IPS DF 4.7 (cell line): ENCODE measurements at regions not wholly inside any gene's neighbourhood (a gene's known extent, or its start where the extent isn't known, plus 50 kb on each side); places are given as distances from the start of the nearest gene placed in this dataset.

Source experiments
- DNase-seq: peaks from one replicate; pipeline ENCODE4 v3.0.0-alpha.2; 2013; ENCODE audit warnings: low spot score; ENCODE audit errors: extremely low read depth

GRCh38 chr15:52893338-52893737 is 103.2 kb upstream of the ONECUT1 start:
- no peak for DNase-seq

DNA sequence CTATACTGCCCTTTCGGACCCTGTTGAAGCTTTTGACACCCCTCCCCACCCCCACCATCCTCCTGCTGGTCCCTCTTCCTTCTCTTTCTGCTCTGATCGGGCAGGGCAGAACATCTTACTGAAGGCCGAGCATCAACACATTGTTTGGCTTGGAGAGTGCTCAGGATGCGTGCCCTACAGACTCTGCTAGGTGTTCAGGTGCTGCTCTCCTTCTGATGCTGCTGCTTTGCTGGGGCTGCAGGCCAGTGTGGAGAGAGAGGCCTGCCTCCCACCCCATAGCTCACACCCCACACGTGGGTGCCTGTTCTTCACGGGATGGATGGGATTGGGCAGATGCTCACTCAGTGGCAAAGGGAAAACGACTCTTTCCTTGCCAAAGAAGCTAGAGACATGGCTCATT is 89.8 kb upstream of the ONECUT1 start:
- DNase-seq, result no peak

GRCh38 chr15:52879145-52879544 is 89.0 kb upstream of the ONECUT1 start:
- no peak for DNase-seq

DNA sequence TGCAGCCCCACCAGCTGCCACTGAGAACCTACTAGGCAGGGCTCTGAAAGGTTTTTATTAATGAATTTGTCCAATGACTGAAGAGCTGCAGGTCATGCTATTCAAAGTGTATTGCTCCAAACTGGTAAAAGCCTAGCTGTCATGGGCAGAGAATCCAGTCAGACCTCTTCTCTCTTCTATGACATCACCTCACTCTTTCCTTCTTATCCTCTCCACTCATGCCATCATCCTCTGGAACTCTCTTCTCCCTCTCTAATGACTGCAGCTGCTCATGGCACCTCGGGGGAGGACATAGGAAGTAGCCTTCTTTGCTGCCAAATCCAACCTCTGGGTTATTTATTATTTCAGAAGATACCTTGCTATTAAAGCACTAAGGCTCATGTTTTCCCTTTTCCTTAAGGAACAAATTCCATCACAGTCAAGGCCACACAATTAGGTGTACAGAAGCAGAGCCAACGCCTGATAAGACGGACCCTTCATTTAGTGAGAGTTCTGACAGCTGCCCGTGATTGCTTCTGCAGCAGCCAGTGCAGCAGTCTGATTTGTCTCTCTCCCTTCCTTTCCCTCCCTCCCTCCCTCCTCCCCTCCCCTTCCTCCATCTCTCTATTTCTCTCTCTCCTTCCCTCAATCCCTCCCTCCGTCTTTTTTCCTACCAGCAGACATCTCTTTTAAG is 87.0 kb upstream of the ONECUT1 start:
- no peak for DNase-seq

DNA sequence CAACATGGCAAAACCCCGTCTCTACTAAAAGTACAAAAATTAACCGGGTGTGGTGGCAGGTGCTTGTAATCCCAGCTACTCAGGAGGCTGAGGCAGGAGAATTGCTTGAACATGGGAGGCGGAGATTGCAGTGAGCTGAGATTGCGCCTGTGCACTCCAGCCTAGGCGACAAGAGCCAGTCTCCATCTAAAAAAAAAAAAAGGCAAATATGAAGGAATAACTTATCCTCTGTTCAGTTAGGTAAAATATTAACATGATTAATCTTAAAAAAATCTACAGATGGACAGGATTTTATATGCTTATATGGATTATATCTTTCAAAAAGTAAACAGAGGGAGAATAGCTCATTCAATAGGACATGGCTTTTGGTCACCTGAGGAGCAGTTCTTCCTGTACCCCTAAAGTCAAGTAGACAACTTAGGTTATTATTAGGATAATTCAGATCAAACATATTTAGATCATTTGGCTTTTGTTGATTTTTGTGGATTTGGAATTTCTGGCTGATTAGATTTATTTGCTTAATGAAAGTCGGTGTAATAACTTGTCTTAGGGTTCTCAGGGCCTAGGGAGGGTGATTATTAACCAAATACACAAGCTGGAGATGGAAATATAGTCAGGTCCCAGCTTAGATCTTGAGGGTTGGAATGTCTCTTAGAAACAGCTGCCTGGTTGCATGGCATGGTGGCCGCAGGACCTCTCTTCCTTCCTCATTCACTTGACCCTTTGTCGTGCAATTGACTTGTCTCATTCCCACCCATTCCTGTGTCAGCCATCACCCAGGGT is 82.1 kb upstream of the ONECUT1 start:
- no peak for DNase-seq

GRCh38 chr15:52870015-52870414 is 79.9 kb upstream of the ONECUT1 start:
- no peak for DNase-seq

GRCh38 chr15:52866698-52867097 is 76.6 kb upstream of the ONECUT1 start:
- DNase-seq, result no peak

- no peak for DNase-seq
Measured at GRCh38 chr15:52862677-52863076, 72.5 kb upstream of the ONECUT1 start.

GRCh38 chr15:52858782-52859176 is 68.6 kb upstream of the ONECUT1 start:
- DNase-seq, result no peak

DNA sequence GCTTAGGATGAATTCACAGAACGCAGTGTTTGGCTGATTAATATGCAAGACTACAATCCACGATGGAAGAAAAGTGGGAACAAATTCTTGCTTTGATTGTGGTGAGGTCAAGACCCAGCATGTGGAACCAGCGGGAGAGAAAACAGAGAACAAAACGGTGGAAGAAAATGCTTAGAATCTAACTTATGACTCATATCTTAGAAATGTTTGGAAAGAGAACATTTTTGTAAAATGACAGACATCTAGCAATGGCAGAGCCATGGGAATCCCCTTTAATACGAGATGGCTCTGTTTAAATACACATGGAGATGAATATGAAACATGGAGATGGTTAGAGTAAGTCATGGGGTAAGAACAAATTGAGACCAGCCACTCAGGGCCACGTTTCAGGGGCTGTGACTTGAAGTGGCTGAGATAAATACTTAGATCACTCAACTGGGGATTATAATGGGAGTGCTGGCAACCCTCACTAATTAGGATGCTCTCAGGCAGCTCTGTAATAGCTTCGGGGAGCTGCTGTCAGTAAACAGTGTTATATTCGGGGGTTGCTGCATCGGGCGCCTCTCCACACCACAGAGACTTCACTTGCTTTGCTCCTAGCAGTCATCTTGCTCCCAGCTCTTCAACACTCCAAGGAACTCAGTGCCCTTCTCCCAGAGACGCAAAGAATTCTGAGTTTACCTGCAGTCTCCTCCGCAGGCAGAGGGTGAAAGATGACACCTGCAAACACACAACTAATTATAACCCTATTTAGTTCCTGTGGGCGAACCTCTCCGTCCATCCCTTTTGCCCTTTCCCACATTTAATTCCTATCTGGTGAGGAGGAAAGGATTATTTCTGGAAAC is 68.0 kb upstream of the ONECUT1 start:
- no peak for DNase-seq

GRCh38 chr15:52857471-52857870 is 67.3 kb upstream of the ONECUT1 start:
- DNase-seq, result no peak

- DNase-seq, result no peak
Measured at GRCh38 chr15:52856286-52856685, 66.2 kb upstream of the ONECUT1 start.

GRCh38 chr15:52855157-52855556 is 65.0 kb upstream of the ONECUT1 start:
- DNase-seq, result no peak

GRCh38 chr15:52844823-52845222 is 54.7 kb upstream of the ONECUT1 start:
- no peak for DNase-seq
